Gastrocnemius medialis (tissue), 4 donors: ENCODE measurements at regions not wholly inside any gene's neighbourhood (a gene's known extent, or its start where the extent isn't known, plus 50 kb on each side); places are given as distances from the start of the nearest gene placed in this dataset.

Source experiments
- ATAC-seq, 2 donors: fragments of 150-250 bp; one replicate each; pipeline ENCODE4 v1.9.1; 2016
- DNase-seq, 2 donors: peaks; one replicate each; pipeline ENCODE4 v3.0.0-alpha.2; 2019
- H3K27ac ChIP-seq, 4 donors: fragments of 200-600 bp; sonication (generic); 1 replicate in 1 of 4; 2 replicates in 3 of 4; pipeline ENCODE4 v1.5.1; 2016 to 2018; ENCODE audit warnings: mild to moderate bottlenecking in 2 of 4, moderate library complexity in 1 of 4
- H3K27me3 ChIP-seq, 3 donors: fragments of 200-600 bp; sonication (generic) in 2 of 3; 1 replicate in 1 of 3; 2 replicates in 2 of 3; pipeline versions ENCODE4 v1.5.1 to v1.6.0; 2016 to 2019; ENCODE audit warnings: mild to moderate bottlenecking in 1 of 3, moderate library complexity in 1 of 3
- H3K36me3 ChIP-seq, 2 donors: fragments of 200-600 bp; sonication (generic) in 1 of 2; one replicate each; pipeline ENCODE4 v1.5.1; 2017 to 2018
- H3K4me1 ChIP-seq, 2 donors: fragments of 200-600 bp; sonication (generic) in 1 of 2; one replicate each; pipeline ENCODE4 v1.5.1; 2016 to 2017; ENCODE audit warnings: mild to moderate bottlenecking in 2 of 2
- H3K4me3 ChIP-seq, 4 donors: fragments of 200-600 bp; sonication (generic) in 3 of 4; 1 replicate in 1 of 4; 2 replicates in 3 of 4; pipeline ENCODE4 v1.5.1; 2016 to 2019; ENCODE audit warnings: mild to moderate bottlenecking in 2 of 4
- H3K9me3 ChIP-seq, 3 donors: fragments of 200-600 bp; sonication (generic) in 2 of 3; 1 replicate in 1 of 3; 2 replicates in 2 of 3; pipeline ENCODE4 v1.5.1; 2016 to 2019
- POLR2A ChIP-seq, 2 donors: fragments of 450-650 bp; IDR thresholded peaks; one replicate each; pipeline ENCODE4 v1.6.1; 2017; ENCODE audit warnings: antibody characterized with exemption in 2 of 2, mild to moderate bottlenecking in 2 of 2, moderate library complexity in 2 of 2
- in situ Hi-C, 4 donors: fragments of 200-750 bp; cut with MboI; loops; one replicate each; pipeline versions ENCODE4 v1.15.0 to v1.8.0; 2017; ENCODE audit warnings: low sequenced_read_pairs in 4 of 4
- intact Hi-C: fragments of 100-400 bp; cut with DNase I; formaldehyde crosslinking; loops from one replicate; pipeline ENCODE4 v1.15.1; 2023; ENCODE audit warnings: low total_unique reads
- TF ChIP-seq, protein P1 (sequence below), 5 experiments: fragments of 450-650 bp in 3 of 5; fragments of 200-600 bp in 2 of 5; sonication (generic) in 2 of 5; IDR thresholded peaks in 4 of 5; conservative IDR thresholded peaks in 1 of 5; 1 replicate in 4 of 5; 2 replicates in 1 of 5; pipeline ENCODE4 v1.5.1; 2016 to 2019; ENCODE audit warnings: antibody characterized with exemption in 5 of 5, mild to moderate bottlenecking in 3 of 5, moderate library complexity in 3 of 5

DNA sequence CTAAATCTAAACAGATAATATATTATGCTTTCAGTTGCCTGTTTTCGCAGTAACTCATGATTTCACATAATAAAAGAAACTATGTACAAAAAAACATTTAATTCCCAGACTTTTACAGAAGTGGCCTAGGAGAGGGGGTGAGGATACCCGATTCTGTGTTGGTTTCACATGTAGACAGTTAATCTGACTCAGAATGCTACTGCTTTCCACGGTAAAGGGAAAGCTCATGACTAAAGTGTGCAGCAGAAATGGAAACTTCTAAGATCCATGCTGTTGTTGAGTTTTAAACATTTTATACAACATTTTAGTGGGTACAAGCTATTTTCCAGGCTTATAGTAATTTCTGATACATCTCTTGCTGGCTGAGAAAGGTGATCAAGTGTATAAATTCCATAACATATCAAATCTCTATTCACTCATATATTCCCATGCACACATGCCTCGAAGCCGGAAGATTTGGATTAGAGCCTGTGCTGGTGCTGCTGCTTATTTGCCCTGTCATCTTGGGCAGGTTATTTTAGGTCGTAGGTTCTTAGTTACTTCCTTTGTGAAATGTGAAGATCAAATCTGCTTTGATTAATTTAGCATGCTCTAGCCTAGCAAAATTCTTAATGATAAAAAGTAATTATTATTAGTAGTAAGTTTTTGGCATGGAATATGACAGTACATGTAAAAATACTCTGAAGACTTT lies 896.7 kb upstream of the MAP3K7 start:
- in situ Hi-C loops, result no loop called here

DNA sequence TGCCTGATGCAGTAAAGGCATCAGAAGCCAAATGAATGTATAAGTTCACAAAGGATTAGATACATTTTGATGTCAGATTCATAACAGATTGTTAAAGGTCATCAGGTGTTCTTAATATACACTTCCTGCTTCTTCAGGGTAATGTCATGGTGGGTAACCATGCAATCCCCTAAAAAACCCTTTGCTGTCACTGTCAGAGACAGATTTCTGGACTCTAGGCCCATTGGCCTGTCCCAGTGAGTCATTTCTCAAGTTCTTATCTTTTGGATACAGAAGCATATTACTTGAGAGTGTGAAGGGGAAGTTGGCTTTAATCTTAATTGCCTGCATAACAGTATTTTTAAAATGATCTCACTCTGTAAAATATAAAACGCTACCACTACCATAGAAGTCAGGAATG lies 895.6 kb upstream of the MAP3K7 start:
- in situ Hi-C loops, result no loop called here
- Histone ChIP-seq H3K27me3 (no peaks in the 10 kb centered on the region), H3K27ac (no peak overlapping the region), H3K36me3 (no peaks in the 10 kb centered on the region), H3K4me1 (no peaks in the 10 kb centered on the region), H3K4me3 (no peak overlapping the region), H3K9me3 (no peaks in the 10 kb centered on the region)
- intact Hi-C loops, result no loop called here
- TF ChIP-seq, protein P1, sequence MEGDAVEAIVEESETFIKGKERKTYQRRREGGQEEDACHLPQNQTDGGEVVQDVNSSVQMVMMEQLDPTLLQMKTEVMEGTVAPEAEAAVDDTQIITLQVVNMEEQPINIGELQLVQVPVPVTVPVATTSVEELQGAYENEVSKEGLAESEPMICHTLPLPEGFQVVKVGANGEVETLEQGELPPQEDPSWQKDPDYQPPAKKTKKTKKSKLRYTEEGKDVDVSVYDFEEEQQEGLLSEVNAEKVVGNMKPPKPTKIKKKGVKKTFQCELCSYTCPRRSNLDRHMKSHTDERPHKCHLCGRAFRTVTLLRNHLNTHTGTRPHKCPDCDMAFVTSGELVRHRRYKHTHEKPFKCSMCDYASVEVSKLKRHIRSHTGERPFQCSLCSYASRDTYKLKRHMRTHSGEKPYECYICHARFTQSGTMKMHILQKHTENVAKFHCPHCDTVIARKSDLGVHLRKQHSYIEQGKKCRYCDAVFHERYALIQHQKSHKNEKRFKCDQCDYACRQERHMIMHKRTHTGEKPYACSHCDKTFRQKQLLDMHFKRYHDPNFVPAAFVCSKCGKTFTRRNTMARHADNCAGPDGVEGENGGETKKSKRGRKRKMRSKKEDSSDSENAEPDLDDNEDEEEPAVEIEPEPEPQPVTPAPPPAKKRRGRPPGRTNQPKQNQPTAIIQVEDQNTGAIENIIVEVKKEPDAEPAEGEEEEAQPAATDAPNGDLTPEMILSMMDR (IDR thresholded peaks at IDR 0.05 in 4 of 5, conservative IDR thresholded peaks at IDR 0.05 in 1 of 5), result no peak
- no peak for TF ChIP-seq POLR2A (IDR thresholded peaks at IDR 0.05)
- no peak for ATAC-seq
- DNase-seq, result no peak

More for the DNA sequence above, 896.7 kb upstream of the MAP3K7 start:
- Histone ChIP-seq H3K27ac (no peak overlapping the region), H3K9me3 (no peaks in the 10 kb centered on the region), H3K4me3 (no peak overlapping the region), H3K27me3 (no peaks in the 10 kb centered on the region), H3K36me3 (no peaks in the 10 kb centered on the region), H3K4me1 (no peaks in the 10 kb centered on the region)
- intact Hi-C loops, result no loop called here
- DNase-seq, result no peak
- no peak for ATAC-seq
- TF ChIP-seq POLR2A (IDR thresholded peaks at IDR 0.05), result no peak
- TF ChIP-seq, protein P1 (IDR thresholded peaks at IDR 0.05 in 4 of 5, conservative IDR thresholded peaks at IDR 0.05 in 1 of 5), result no peak

DNA sequence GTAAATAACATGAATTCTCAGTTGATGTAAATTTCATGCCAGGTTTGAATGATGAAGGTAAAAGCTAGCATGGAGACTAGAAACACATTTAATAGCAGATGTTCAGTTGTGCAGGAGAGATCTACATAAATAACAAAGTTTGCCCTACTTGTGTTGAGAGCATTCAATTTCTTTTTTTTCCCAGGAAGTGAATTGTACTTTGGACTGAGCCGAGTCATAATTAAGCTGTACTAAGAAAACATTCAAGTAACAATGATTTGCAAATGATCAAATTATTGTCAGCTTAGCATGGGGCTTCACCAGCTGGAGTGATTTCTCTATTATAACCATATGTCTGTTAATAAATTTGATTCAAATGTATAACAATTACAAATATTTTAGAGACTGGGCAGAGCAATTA lies 893.5 kb upstream of the MAP3K7 start:
- Histone ChIP-seq H3K4me1 (no peaks in the 10 kb centered on the region), H3K27ac (no peak overlapping the region), H3K9me3 (no peaks in the 10 kb centered on the region), H3K36me3 (no peaks in the 10 kb centered on the region), H3K4me3 (no peak overlapping the region), H3K27me3 (no peaks in the 10 kb centered on the region)
- no peak for TF ChIP-seq POLR2A (IDR thresholded peaks at IDR 0.05)
- TF ChIP-seq, protein P1 (IDR thresholded peaks at IDR 0.05 in 4 of 5, conservative IDR thresholded peaks at IDR 0.05 in 1 of 5), result no peak
- in situ Hi-C loops (no loop called here), intact Hi-C loops (no loop called here)
- ATAC-seq (no peak), DNase-seq (no peak)

DNA sequence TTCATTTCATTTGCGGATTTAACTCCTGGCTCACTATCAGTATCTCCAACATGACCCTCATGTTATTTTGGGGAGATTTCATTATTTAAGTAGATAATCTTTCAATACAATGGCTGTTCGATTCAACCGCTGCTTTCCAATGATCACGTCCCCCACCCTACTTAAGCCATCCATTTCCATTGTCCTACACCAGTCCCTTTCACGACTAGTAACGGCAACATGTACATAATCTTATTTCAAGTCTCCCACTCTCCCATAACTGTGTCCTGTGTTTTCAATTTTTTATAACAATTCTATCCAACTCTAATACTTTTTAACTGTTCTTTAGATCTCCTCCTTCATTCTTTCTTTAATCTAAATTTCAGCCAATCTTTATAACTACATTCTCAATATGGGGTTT lies 890.8 kb upstream of the MAP3K7 start:
- Histone ChIP-seq H3K4me3 (no peak overlapping the region), H3K36me3 (no peaks in the 10 kb centered on the region), H3K27me3 (no peaks in the 10 kb centered on the region), H3K27ac (no peak overlapping the region), H3K9me3 (no peaks in the 10 kb centered on the region), H3K4me1 (no peaks in the 10 kb centered on the region)
- DNase-seq (no peak), ATAC-seq (no peak)
- intact Hi-C loops (no loop called here), in situ Hi-C loops (no loop called here)
- TF ChIP-seq POLR2A (IDR thresholded peaks at IDR 0.05), result no peak
- TF ChIP-seq, protein P1 (IDR thresholded peaks at IDR 0.05 in 4 of 5, conservative IDR thresholded peaks at IDR 0.05 in 1 of 5), result no peak

DNA sequence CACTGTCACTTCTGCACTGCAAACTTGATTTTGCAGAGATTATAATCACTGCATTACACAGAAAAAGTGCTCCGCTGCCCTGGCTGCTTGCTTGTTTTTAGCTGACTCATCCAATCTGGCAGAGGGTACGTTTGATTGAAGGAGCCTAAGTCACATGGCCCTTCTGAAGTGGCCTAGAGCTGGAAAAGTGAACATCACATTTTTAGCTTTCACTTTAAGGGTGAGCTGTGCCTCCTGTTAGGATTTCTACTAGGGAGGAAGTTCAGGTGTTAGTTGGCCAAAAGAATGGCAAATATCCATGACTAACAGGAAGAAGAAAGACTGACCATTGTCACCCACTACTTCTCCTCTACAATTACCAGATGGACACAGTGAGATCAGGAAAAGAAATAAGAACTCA lies 889.1 kb upstream of the MAP3K7 start:
- Histone ChIP-seq H3K27ac (no peak overlapping the region), H3K4me1 (no peaks in the 10 kb centered on the region), H3K27me3 (no peaks in the 10 kb centered on the region), H3K36me3 (no peaks in the 10 kb centered on the region), H3K4me3 (no peak overlapping the region), H3K9me3 (no peaks in the 10 kb centered on the region)
- intact Hi-C loops, result no loop called here
- in situ Hi-C loops, result no loop called here
- ATAC-seq, result peak in 1 of 2 donors; percentile 36
- DNase-seq, result peak in 1 of 2 donors; percentile 10
- TF ChIP-seq POLR2A (IDR thresholded peaks at IDR 0.05), result no peak
- TF ChIP-seq, protein P1 (IDR thresholded peaks at IDR 0.05 in 4 of 5, conservative IDR thresholded peaks at IDR 0.05 in 1 of 5), result no peak
